SJCRH30 (cell line): ENCODE measurements at regions not wholly inside any gene's neighbourhood (a gene's known extent, or its start where the extent isn't known, plus 50 kb on each side); places are given as distances from the start of the nearest gene placed in this dataset.
"Not testable (repeated sequence)": the region's sequence is repeated elsewhere in the genome, so short reads cannot be mapped to it uniquely, and the experiment has no call there.

ENCODE experiments used
- DNase-seq, 2 experiments: peaks; one replicate each; pipeline ENCODE4 v3.0.0-alpha.2; 2015 to 2020
- H3K27ac ChIP-seq: fragments of 250-450 bp; sonication (Bioruptor Pico); 2 replicates; pipeline ENCODE4 v1.5.1; 2020; ENCODE audit warnings: mild to moderate bottlenecking, moderate library complexity
- H3K27me3 ChIP-seq: fragments of 250-450 bp; sonication (Bioruptor Pico); 2 replicates; pipeline ENCODE4 v1.5.1; 2020; ENCODE audit warnings: mild to moderate bottlenecking, moderate library complexity
- H3K36me3 ChIP-seq: fragments of 250-450 bp; sonication (Bioruptor Pico); 2 replicates; pipeline ENCODE4 v1.5.1; 2020; ENCODE audit warnings: mild to moderate bottlenecking, moderate library complexity
- H3K4me1 ChIP-seq: fragments of 250-450 bp; sonication (Bioruptor Pico); 2 replicates; pipeline ENCODE4 v1.5.1; 2020; ENCODE audit warnings: mild to moderate bottlenecking, moderate library complexity
- H3K4me3 ChIP-seq: fragments of 250-450 bp; sonication (Bioruptor Pico); 2 replicates; pipeline ENCODE4 v1.5.1; 2020; ENCODE audit warnings: mild to moderate bottlenecking, moderate library complexity
- H3K9me3 ChIP-seq: fragments of 250-450 bp; sonication (Bioruptor Pico); replicated peaks from 2 replicates; pipeline ENCODE4 v1.5.1; 2020; ENCODE audit warnings: mild to moderate bottlenecking, moderate library complexity

GRCh38 chr10:120229641-120230040 is 227.4 kb upstream of the PLPP4 start:
- peaks cover 3% of the 10 kb centered on the region; the same call in 1 of the 2 replicates for H3K27me3 ChIP-seq
- no peaks in the 10 kb centered on the region for H3K36me3 ChIP-seq
- no peaks in the 10 kb centered on the region for H3K9me3 ChIP-seq
- H3K27ac ChIP-seq: no peak overlapping the region
- no peaks in the 10 kb centered on the region for H3K4me1 ChIP-seq
- no peak overlapping the region for H3K4me3 ChIP-seq
- DNase-seq: no peak

DNA sequence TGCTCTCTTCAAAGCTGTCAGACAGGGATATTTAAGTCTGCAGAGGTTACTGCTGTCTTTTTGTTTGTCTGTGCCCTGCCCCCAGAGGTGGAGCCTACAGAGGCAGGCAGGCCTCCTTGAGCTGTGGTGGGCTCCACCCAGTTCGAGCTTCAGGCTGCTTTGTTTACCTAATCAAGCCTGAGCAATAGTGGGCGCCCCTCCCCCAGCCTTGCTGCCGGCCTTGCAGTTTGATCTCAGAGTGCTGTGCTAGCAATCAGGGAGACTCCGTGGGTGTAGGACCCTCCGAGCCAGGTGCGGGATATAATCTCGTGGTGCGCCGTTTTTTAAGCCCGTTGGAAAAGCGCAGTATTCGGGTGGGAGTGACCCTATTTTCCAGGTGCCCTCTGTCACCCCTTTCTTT is 217.3 kb upstream of the PLPP4 start:
- H3K36me3 ChIP-seq, H3K9me3 ChIP-seq, H3K27ac ChIP-seq, H3K4me3 ChIP-seq, H3K27me3 ChIP-seq, DNase-seq, H3K4me1 ChIP-seq: not testable (repeated sequence)

DNA sequence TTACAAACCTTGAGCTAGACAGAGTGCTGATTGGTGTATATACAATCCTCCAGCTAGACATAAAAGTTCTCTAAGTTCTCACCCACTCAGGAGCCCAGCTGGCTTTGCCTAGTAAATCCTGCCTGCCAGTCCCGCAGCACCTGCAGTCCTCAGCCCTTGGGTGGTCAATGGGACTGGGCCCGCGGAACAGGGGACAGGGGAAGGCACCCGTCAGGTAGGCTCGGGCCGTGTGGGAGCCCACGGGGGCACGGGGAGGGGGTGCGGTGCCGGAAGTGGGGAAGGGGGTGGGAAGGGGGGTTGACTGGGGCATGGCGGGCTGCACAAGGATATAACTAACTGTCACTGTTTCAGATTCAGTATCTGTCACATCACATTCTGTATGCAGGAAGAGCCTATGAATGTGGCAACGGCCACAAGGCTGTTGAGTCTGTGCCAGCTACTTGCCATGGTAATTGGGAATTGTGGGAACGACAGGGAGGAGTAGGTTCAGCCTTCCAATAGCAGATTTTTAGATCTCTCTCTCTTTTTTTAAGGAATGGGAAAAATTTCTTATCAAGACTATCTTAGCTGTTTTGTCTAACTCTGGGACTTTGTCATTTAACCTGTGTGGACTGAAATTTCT is 205.1 kb upstream of the PLPP4 start:
- Histone ChIP-seq H3K4me3 (no peak overlapping the region), H3K4me1 (no peaks in the 10 kb centered on the region), H3K27ac (no peak overlapping the region), H3K27me3 (peaks cover 10% of the 10 kb centered on the region; the same call in 1 of the 2 replicates), H3K36me3 (no peaks in the 10 kb centered on the region), H3K9me3 (0 out of 2 replicates have a peak, but pooled peaks cover 3% of the 10 kb centered on the region)
- DNase-seq: no peak

DNA sequence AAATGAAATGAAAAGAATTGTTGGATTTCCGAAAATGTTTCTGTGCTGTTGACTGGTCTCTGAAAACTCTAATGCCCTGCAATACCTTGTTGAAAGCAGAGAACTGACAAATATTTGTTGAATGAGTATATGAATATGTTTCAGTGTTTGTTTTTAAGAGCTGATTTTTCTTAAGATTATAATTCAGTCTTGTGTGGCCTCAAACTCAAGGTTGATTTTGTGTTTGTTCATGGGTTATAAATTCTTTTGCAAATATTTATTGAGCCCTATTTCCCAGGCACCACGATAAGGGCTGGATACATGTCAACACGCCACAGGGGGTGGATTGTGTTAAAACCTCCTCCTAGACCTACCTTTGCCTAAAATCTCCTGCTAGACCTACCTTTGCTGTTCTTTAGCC is 203.9 kb upstream of the PLPP4 start:
- Histone ChIP-seq H3K36me3 (no peaks in the 10 kb centered on the region), H3K27me3 (peaks cover 10% of the 10 kb centered on the region; the same call in 1 of the 2 replicates), H3K27ac (no peak overlapping the region), H3K4me1 (no peaks in the 10 kb centered on the region), H3K9me3 (0 out of 2 replicates have a peak, but pooled peaks cover 3% of the 10 kb centered on the region), H3K4me3 (no peak overlapping the region)
- no peak for DNase-seq

DNA sequence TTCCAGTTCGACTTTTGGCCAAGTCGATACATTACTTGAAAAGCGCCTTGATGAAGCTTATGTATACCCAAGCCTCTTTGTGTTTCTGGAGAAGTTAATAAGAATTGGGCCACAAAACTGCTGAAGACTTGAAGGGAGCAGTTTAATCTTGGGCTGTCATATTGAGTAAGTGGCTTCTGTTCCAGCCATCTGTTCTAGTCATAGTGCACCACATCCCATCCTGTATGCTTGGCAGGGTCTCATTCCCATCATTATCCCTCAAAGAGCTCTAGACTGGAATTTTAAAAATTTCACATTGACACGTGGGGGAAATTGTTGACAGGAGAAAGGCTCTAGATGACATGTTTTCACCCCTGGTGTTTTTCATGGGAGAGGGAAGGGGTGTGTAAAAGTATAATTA is 196.6 kb upstream of the PLPP4 start:
- no peaks in the 10 kb centered on the region for H3K4me1 ChIP-seq
- H3K9me3 ChIP-seq: no peaks in the 10 kb centered on the region
- H3K4me3 ChIP-seq: no peak overlapping the region
- H3K36me3 ChIP-seq: no peaks in the 10 kb centered on the region
- no peak for DNase-seq
- peaks cover 21% of the 10 kb centered on the region for H3K27me3 ChIP-seq
- no peak overlapping the region for H3K27ac ChIP-seq

DNA sequence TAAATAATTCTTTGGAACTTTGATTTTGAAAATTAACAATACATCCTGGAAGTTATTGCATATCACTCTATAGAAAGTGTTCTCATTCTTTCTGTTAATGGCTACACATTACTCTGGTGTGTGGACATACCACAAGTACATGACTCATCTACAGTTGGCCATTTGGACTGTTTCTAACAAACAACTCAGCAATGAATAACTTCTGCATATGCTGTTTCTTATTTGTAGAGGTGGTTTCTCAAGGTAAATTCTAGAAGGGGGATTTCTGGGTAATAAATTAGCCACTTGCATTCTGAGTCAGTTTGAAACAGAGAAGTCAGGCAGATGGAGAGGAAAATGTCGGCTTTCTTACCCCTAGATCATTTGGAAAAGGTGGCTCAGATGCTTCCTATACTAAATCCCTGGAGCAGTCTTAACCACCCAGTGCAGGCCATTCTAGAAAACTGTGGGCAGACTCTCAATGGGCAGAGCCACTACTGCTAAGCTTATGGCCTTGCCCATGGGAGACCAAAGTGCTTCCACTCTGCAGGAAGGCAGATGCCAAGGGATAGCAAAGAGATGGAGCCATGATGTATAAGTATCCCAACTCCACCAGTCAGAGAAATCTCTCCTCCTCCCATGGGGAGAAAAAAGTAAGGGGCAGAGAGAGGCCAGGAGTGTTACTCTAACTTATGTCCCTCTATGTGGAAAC is 194.0 kb upstream of the PLPP4 start:
- Histone ChIP-seq H3K27me3 (peaks cover 23% of the 10 kb centered on the region), H3K36me3 (no peaks in the 10 kb centered on the region), H3K4me1 (no peaks in the 10 kb centered on the region), H3K4me3 (no peak overlapping the region), H3K27ac (no peak overlapping the region), H3K9me3 (no peaks in the 10 kb centered on the region)
- no peak for DNase-seq

- no peak for DNase-seq
- H3K36me3 ChIP-seq: no peaks in the 10 kb centered on the region
- peaks cover 20% of the 10 kb centered on the region for H3K27me3 ChIP-seq
- no peak overlapping the region for H3K4me3 ChIP-seq
- no peak overlapping the region for H3K27ac ChIP-seq
- H3K4me1 ChIP-seq: no peaks in the 10 kb centered on the region
- H3K9me3 ChIP-seq: no peaks in the 10 kb centered on the region
Measured at GRCh38 chr10:120266022-120266421, 191.0 kb upstream of the PLPP4 start.

GRCh38 chr10:120270906-120271305 is 186.1 kb upstream of the PLPP4 start:
- no peak overlapping the region for H3K4me3 ChIP-seq
- H3K4me1 ChIP-seq: no peaks in the 10 kb centered on the region
- no peaks in the 10 kb centered on the region for H3K36me3 ChIP-seq
- no peak for DNase-seq
- H3K9me3 ChIP-seq: no peaks in the 10 kb centered on the region
- no peak overlapping the region for H3K27ac ChIP-seq
- H3K27me3 ChIP-seq: no peaks in the 10 kb centered on the region

- Histone ChIP-seq H3K4me1 (no peaks in the 10 kb centered on the region), H3K36me3 (no peaks in the 10 kb centered on the region), H3K27me3 (no peaks in the 10 kb centered on the region), H3K4me3 (no peak overlapping the region), H3K9me3 (no peaks in the 10 kb centered on the region), H3K27ac (no peak overlapping the region)
- no peak for DNase-seq
Measured at GRCh38 chr10:120271696-120272095, 185.3 kb upstream of the PLPP4 start.

DNA sequence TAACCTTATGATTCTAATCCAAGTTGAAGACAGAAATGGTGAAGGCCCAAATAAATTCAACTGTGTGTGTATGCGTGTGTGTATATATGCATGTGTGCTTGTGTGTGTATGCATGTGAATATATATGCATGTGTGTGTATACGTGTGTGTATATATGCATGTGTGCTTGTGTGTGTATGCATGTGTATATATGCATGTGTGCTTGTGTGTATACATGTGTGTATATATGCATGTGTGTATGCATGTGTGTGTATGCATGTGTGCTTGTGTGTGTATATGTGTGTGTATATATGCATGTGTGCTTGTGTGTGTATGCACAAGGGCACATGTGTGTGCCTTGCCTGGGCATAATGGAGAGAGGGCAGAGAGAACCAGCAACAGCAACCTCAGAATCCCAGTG is 184.7 kb upstream of the PLPP4 start:
- no peaks in the 10 kb centered on the region for H3K27me3 ChIP-seq
- H3K9me3 ChIP-seq: no peaks in the 10 kb centered on the region
- no peaks in the 10 kb centered on the region for H3K4me1 ChIP-seq
- no peak for DNase-seq
- no peaks in the 10 kb centered on the region for H3K36me3 ChIP-seq
- no peak overlapping the region for H3K27ac ChIP-seq
- no peak overlapping the region for H3K4me3 ChIP-seq

- Histone ChIP-seq H3K27me3 (no peaks in the 10 kb centered on the region), H3K9me3 (0 out of 2 replicates have a peak, but pooled peaks cover 3% of the 10 kb centered on the region), H3K4me3 (no peak overlapping the region), H3K36me3 (no peaks in the 10 kb centered on the region), H3K4me1 (no peaks in the 10 kb centered on the region), H3K27ac (no peak overlapping the region)
- DNase-seq: no peak
Measured at GRCh38 chr10:120278069-120278468, 179.0 kb upstream of the PLPP4 start.

- H3K27ac ChIP-seq: no peak overlapping the region
- no peaks in the 10 kb centered on the region for H3K4me1 ChIP-seq
- H3K9me3 ChIP-seq: 0 out of 2 replicates have a peak, but pooled peaks cover 3% of the 10 kb centered on the region
- H3K36me3 ChIP-seq: no peaks in the 10 kb centered on the region
- no peak overlapping the region for H3K4me3 ChIP-seq
- H3K27me3 ChIP-seq: no peaks in the 10 kb centered on the region
- no peak for DNase-seq
Measured at GRCh38 chr10:120279196-120279595, 177.8 kb upstream of the PLPP4 start.

GRCh38 chr10:120282421-120282820 is 174.6 kb upstream of the PLPP4 start:
- Histone ChIP-seq H3K4me1 (no peaks in the 10 kb centered on the region), H3K27me3 (no peaks in the 10 kb centered on the region), H3K4me3 (no peak overlapping the region), H3K27ac (no peak overlapping the region), H3K9me3 (0 out of 2 replicates have a peak, but pooled peaks cover 3% of the 10 kb centered on the region), H3K36me3 (no peaks in the 10 kb centered on the region)
- DNase-seq: no peak

DNA sequence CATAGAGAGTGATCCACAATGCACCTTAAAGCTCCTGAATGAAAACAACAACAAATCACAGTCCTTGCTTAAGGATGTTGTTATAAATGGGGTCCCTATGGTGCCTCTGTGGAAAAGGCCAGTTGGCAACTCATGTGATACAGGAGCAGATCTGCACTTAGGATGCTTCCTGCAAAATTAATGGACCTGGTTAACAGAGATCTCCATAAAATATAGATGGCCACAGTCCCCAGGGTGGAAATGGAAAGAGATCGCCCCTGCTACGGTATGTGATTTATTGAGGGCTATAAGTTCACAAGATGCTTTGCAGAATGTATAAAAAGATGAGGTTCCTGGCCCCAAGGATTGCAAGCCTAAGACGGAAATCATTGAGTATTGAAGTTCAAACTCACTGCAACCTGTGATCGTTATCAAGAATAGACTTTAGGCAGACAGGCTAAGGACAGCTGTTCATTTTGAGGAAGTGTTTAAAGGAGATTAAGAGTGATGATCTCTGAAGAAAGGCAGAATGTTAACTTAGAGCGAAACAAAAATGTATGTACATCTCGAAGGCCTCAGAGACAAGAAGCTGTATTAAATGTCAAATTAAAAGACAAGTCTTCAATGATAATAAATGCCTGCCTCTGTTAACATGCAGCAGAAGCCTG is 174.1 kb upstream of the PLPP4 start:
- H3K36me3 ChIP-seq: no peaks in the 10 kb centered on the region
- no peaks in the 10 kb centered on the region for H3K27me3 ChIP-seq
- no peak overlapping the region for H3K27ac ChIP-seq
- no peak overlapping the region for H3K4me3 ChIP-seq
- H3K9me3 ChIP-seq: 0 out of 2 replicates have a peak, but pooled peaks cover 3% of the 10 kb centered on the region
- DNase-seq: no peak
- H3K4me1 ChIP-seq: no peaks in the 10 kb centered on the region

DNA sequence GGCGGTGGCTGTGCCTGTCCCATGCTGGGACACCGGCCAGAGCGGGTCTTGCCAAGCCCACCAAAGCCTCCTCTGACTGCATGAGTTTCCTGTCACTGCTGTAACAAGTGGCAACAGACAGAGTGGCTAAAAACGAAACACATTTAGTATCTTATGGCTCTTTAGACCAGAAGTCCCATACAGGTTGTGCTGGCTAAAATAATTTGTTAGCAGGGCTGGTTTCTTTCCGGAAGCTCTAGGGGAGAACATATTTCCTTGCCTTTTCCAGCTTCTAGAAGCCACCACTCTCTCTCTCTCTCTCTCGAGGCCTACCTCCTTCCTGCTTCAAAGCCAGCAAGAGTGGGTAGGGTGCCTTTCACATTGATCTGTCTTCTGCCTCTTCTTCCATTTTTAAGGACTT is 171.6 kb upstream of the PLPP4 start:
- Histone ChIP-seq H3K9me3 (0 out of 2 replicates have a peak, but pooled peaks cover 3% of the 10 kb centered on the region), H3K27ac (no peak overlapping the region), H3K4me3 (no peak overlapping the region), H3K4me1 (no peaks in the 10 kb centered on the region), H3K27me3 (0 out of 2 replicates have a peak, but pooled peaks cover 5% of the 10 kb centered on the region), H3K36me3 (no peaks in the 10 kb centered on the region)
- DNase-seq: no peak
